ENCODE measurements at regions not wholly inside any gene's neighbourhood (a gene's known extent, or its start where the extent isn't known, plus 50 kb on each side); places are given as distances from the start of the nearest gene placed in this dataset.

- TF ChIP-seq CTCF (conservative IDR thresholded peaks at IDR 0.05; ENCODE audit: low read length) = no peak
- no peak for TF ChIP-seq EZH2phosphoT487 (IDR thresholded peaks at IDR 0.05; ENCODE audit: borderline replicate concordance)
Observed at GRCh38 chr10:36794981-36795380, 330.4 kb upstream of the ANKRD30A start.

Data from Loucy (cell line).